ENCODE measurements at regions not wholly inside any gene's neighbourhood (a gene's known extent, or its start where the extent isn't known, plus 50 kb on each side); places are given as distances from the start of the nearest gene placed in this dataset.

- no peak for TF ChIP-seq CTCF (IDR thresholded peaks at IDR 0.05)
- no peak for TF ChIP-seq POLR2AphosphoS5 (IDR thresholded peaks at IDR 0.05)
- TF ChIP-seq POLR2A (IDR thresholded peaks at IDR 0.05; ENCODE audit: low read depth) = no peak
- no peak for TF ChIP-seq EP300 (IDR thresholded peaks at IDR 0.05)
Observed at GRCh38 chr2:5495586-5495985, 196.6 kb upstream of the SOX11 start.
